Neural progenitor cell (in vitro differentiated cells): ENCODE measurements at regions not wholly inside any gene's neighbourhood (a gene's known extent, or its start where the extent isn't known, plus 50 kb on each side); places are given as distances from the start of the nearest gene placed in this dataset.
"Not testable (repeated sequence)": the region's sequence is repeated elsewhere in the genome, so short reads cannot be mapped to it uniquely, and the experiment has no call there.

Source experiments
- DNase-seq: peaks from one replicate; pipeline ENCODE4 v3.0.0-alpha.2; 2016; ENCODE audit warnings: low spot score
- H2AFZ ChIP-seq: fragments of 200-600 bp; sonication (generic); replicated peaks from 2 replicates; pipeline ENCODE4 v1.6.1; 2016; ENCODE audit warnings: antibody characterized with exemption
- H3F3A ChIP-seq: fragments of 200-600 bp; sonication (generic); 2 replicates; pipeline ENCODE4 v1.6.1; 2016; ENCODE audit warnings: antibody characterized with exemption, low read depth
- H3K27ac ChIP-seq: fragments of 200-600 bp; sonication (generic); 2 replicates; pipeline ENCODE4 v1.5.1; 2016; ENCODE audit warnings: mild to moderate bottlenecking
- H3K27me3 ChIP-seq: fragments of 200-600 bp; sonication (generic); 2 replicates; pipeline ENCODE4 v1.6.1; 2016; ENCODE audit warnings: mild to moderate bottlenecking, moderate library complexity
- H3K36me3 ChIP-seq: fragments of 200-600 bp; sonication (generic); 2 replicates; pipeline ENCODE4 v1.5.1; 2016
- H3K4me1 ChIP-seq: fragments of 200-600 bp; sonication (generic); 2 replicates; pipeline ENCODE4 v1.6.1; 2016; ENCODE audit warnings: mixed run types
- H3K4me2 ChIP-seq: fragments of 200-600 bp; sonication (generic); 2 replicates; pipeline ENCODE4 v1.6.1; 2016
- H3K4me3 ChIP-seq: fragments of 200-600 bp; sonication (generic); 2 replicates; pipeline ENCODE4 v1.5.1; 2016
- H3K79me2 ChIP-seq: fragments of 200-600 bp; sonication (generic); 2 replicates; pipeline ENCODE4 v1.6.1; 2016; ENCODE audit warnings: low read depth
- H3K9ac ChIP-seq: fragments of 200-600 bp; sonication (generic); 2 replicates; pipeline ENCODE4 v1.6.1; 2016
- H3K9me3 ChIP-seq: fragments of 200-600 bp; sonication (generic); 2 replicates; pipeline ENCODE4 v1.5.1; 2016; ENCODE audit warnings: low read depth
- H4K20me1 ChIP-seq: fragments of 200-600 bp; sonication (generic); 2 replicates; pipeline ENCODE4 v1.6.1; 2016; ENCODE audit warnings: low read depth
- H3K27ac Mint-ChIP-seq: 3 replicates; pipeline ENCODE4 v1.8.0; 2021; ENCODE audit warnings: mixed read lengths
- H3K27me3 Mint-ChIP-seq: 2 replicates; pipeline ENCODE4 v1.8.0; 2022; ENCODE audit warnings: low read depth, mild to moderate bottlenecking, inconsistent platforms, moderate library complexity, mixed read lengths; ENCODE audit not compliant: insufficient read depth
- H3K36me3 Mint-ChIP-seq: 3 replicates; pipeline ENCODE4 v1.8.0; 2021; ENCODE audit warnings: mixed read lengths
- H3K4me1 Mint-ChIP-seq: 3 replicates; pipeline ENCODE4 v1.8.0; 2021; ENCODE audit warnings: mixed read lengths
- H3K4me3 Mint-ChIP-seq: 3 replicates; pipeline ENCODE4 v1.8.0; 2021; ENCODE audit warnings: mild to moderate bottlenecking, moderate library complexity, mixed read lengths
- H3K9me3 Mint-ChIP-seq: 3 replicates; pipeline ENCODE4 v1.8.0; 2020; ENCODE audit warnings: mixed read lengths
- EZH2 ChIP-seq: fragments of 200-600 bp; sonication (generic); IDR thresholded peaks from 2 replicates; pipeline ENCODE4 v1.6.1; 2017; ENCODE audit warnings: antibody characterized with exemption, mild to moderate bottlenecking, moderate library complexity
- EZH2phosphoT487 ChIP-seq: fragments of 200-600 bp; sonication (generic); IDR thresholded peaks from 2 replicates; pipeline ENCODE4 v1.6.1; 2017; ENCODE audit warnings: antibody characterized with exemption
- TF ChIP-seq, protein P1 (sequence below): fragments of 200-600 bp; sonication (generic); IDR thresholded peaks from 2 replicates; pipeline ENCODE4 v1.5.1; 2017; ENCODE audit warnings: antibody characterized with exemption, mild to moderate bottlenecking

DNA sequence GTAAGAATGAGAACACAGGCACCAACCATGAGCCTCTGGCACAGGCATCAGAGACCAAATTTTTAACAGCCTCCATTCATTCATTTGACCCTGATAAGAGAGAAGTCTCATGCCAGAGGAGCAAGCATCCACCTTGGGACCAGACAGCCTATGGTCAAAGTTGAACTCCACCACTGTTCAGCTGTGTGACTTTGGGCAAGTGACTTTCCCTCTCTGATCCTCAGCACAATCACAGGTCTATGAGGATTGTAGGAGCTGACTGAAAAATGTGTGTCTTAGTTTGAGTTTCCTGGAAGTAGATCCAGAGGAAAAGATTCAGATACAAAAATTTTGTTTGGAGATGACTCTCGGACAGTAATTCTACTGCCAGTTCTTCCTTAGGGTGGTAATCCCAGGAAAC lies 645.1 kb upstream of the DEFB115 start:
- no peaks in the 10 kb centered on the region for H4K20me1 ChIP-seq
- no peaks in the 10 kb centered on the region for H3K36me3 ChIP-seq
- no peak overlapping the region for H3K27ac ChIP-seq
- peaks cover 4% of the 10 kb centered on the region for H3K27me3 Mint-ChIP-seq
- no peak overlapping the region for H3K4me3 ChIP-seq
- TF ChIP-seq EZH2 = no peak
- TF ChIP-seq, protein P1, sequence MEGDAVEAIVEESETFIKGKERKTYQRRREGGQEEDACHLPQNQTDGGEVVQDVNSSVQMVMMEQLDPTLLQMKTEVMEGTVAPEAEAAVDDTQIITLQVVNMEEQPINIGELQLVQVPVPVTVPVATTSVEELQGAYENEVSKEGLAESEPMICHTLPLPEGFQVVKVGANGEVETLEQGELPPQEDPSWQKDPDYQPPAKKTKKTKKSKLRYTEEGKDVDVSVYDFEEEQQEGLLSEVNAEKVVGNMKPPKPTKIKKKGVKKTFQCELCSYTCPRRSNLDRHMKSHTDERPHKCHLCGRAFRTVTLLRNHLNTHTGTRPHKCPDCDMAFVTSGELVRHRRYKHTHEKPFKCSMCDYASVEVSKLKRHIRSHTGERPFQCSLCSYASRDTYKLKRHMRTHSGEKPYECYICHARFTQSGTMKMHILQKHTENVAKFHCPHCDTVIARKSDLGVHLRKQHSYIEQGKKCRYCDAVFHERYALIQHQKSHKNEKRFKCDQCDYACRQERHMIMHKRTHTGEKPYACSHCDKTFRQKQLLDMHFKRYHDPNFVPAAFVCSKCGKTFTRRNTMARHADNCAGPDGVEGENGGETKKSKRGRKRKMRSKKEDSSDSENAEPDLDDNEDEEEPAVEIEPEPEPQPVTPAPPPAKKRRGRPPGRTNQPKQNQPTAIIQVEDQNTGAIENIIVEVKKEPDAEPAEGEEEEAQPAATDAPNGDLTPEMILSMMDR = no peak
- no peak for TF ChIP-seq EZH2phosphoT487
- no peak overlapping the region for H3K4me3 Mint-ChIP-seq
- peaks cover 61% of the 10 kb centered on the region for H3K9me3 Mint-ChIP-seq
- no peaks in the 10 kb centered on the region for H3K79me2 ChIP-seq
- no peaks in the 10 kb centered on the region for H3K27me3 ChIP-seq
- no peak overlapping the region for H3K27ac Mint-ChIP-seq
- no peaks in the 10 kb centered on the region for H3F3A ChIP-seq
- no peak overlapping the region for H3K4me2 ChIP-seq
- peaks cover 7% of the 10 kb centered on the region for H3K9me3 ChIP-seq
- DNase-seq = no peak
- H3K4me1 Mint-ChIP-seq = no peaks in the 10 kb centered on the region
- no peaks in the 10 kb centered on the region for H3K4me1 ChIP-seq
- no peak overlapping the region for H3K9ac ChIP-seq
- no peaks in the 10 kb centered on the region for H3K36me3 Mint-ChIP-seq
- no peak overlapping the region for H2AFZ ChIP-seq

DNA sequence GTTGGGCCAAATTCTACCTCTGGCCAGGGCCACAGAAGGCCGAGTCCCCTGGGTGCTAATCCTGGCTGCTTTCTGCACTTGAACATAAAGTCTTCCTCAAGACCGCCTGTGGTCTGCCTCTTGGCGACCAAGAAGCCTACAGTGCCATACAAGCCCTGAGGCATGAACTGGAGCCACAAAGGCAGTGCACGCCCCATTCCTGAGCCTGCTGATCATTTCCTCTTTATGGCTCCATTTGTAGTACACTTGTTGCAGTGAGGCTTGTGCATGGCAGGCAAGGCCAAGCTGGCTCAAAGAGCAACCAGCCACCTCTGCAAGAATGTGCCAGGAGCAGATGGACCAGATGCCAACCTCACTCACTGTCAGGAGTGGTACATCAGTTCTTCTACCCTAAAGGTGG lies 636.1 kb upstream of the DEFB115 start:
- H3K4me2 ChIP-seq = not testable (repeated sequence)

DNA sequence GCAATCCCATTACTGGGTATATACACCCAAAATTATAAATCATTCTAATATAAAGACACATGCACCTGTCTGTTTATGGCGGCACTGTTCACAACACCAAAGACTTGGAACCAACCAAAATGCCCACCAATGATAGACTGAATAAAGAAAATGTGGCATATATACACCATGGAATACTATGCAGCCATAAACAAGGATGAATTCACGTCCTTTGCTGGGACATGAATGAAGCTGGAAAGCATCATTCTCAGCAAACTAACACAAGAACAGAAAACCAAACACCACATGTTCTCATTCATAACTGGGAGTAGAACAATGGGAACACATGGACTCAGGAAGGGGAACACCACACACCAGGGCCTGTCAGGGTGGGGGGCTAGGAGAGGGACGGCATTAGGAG lies 633.2 kb upstream of the DEFB115 start:
- H3K9ac ChIP-seq, H2AFZ ChIP-seq, H3K4me2 ChIP-seq, H4K20me1 ChIP-seq, H3K4me1 ChIP-seq, H3K36me3 ChIP-seq, H3K9me3 ChIP-seq, H3K4me3 ChIP-seq, H3K27ac ChIP-seq, H3K36me3 Mint-ChIP-seq, H3K79me2 ChIP-seq, H3K4me3 Mint-ChIP-seq, DNase-seq, H3F3A ChIP-seq, H3K27me3 ChIP-seq, H3K4me1 Mint-ChIP-seq, H3K27ac Mint-ChIP-seq, H3K27me3 Mint-ChIP-seq: not testable (repeated sequence)
- H3K9me3 Mint-ChIP-seq = peaks cover 44% of the 10 kb centered on the region

More for the DNA sequence above, 636.1 kb upstream of the DEFB115 start:
- peaks cover 40% of the 10 kb centered on the region for H3K9me3 Mint-ChIP-seq
- H2AFZ ChIP-seq, DNase-seq, H3K4me3 Mint-ChIP-seq, H3K27ac Mint-ChIP-seq, H3K36me3 Mint-ChIP-seq, H3K4me3 ChIP-seq, H3K27me3 Mint-ChIP-seq, H3K27me3 ChIP-seq, H3K9me3 ChIP-seq, H3K27ac ChIP-seq, H3K4me1 ChIP-seq, H3K9ac ChIP-seq, H4K20me1 ChIP-seq, H3F3A ChIP-seq, H3K4me1 Mint-ChIP-seq, H3K79me2 ChIP-seq, H3K36me3 ChIP-seq: not testable (repeated sequence)

DNA sequence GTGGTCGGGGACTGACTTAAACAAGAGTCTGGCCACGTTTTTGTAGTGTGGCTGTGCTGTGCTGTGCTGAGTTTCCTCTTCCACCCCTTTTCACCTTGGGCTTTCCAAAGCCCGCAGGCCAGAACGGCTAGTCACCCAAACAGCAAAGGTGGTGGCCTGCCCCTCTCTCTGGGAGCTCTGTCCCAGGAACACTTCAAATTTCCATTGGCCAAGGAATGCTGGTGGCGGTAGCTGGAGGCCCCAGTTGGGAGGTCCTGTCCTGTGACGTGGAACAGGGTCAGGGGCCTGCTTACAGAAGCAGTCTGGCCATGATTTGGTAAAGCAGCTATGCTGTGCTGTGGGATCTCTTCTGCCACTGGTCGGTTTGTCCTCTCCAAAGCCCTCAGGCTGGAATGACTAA lies 628.1 kb upstream of the DEFB115 start:
- H3K4me1 Mint-ChIP-seq = not testable (repeated sequence)

DNA sequence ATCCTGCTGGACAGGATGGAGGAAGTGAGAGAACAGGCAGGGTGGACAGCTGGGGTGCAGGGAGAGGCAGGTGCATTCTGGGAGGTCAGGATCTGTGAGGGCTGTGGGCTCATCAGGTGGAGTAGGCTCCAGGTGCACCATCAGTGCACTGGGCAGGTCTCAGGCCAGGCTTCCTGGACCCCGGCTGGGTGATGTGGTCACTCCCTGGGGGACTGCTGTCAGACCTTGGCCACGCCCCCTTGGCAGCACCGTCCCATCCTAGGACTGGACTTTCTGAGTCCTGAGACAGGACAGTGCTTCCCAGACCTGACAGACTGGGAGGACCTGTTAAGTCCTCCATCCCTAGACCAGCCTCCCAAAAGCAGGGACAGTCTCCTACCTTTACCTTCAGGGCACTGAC lies 626.7 kb upstream of the DEFB115 start:
- Histone ChIP-seq H4K20me1 (no peaks in the 10 kb centered on the region), H3K9ac (no peak overlapping the region), H3F3A (no peaks in the 10 kb centered on the region), H3K36me3 (no peaks in the 10 kb centered on the region), H2AFZ (no peak overlapping the region), H3K4me3 (no peak overlapping the region), H3K9me3 (peaks cover 3% of the 10 kb centered on the region), H3K27ac (no peak overlapping the region), H3K79me2 (no peaks in the 10 kb centered on the region), H3K4me1 (no peaks in the 10 kb centered on the region), H3K4me2 (no peak overlapping the region), H3K27me3 (no peaks in the 10 kb centered on the region)
- no peaks in the 10 kb centered on the region for H3K36me3 Mint-ChIP-seq
- no peak for DNase-seq
- H3K27ac Mint-ChIP-seq = no peak overlapping the region
- peaks cover 76% of the 10 kb centered on the region for H3K9me3 Mint-ChIP-seq
- no peaks in the 10 kb centered on the region for H3K4me1 Mint-ChIP-seq
- no peak overlapping the region for H3K4me3 Mint-ChIP-seq
- TF ChIP-seq, protein P1 = no peak
- no peak for TF ChIP-seq EZH2phosphoT487
- peaks cover 8% of the 10 kb centered on the region for H3K27me3 Mint-ChIP-seq

More for the DNA sequence above, 628.1 kb upstream of the DEFB115 start:
- H3K9me3 ChIP-seq, H3K9ac ChIP-seq, H2AFZ ChIP-seq, H3K36me3 Mint-ChIP-seq, H3K4me2 ChIP-seq, H3K27me3 Mint-ChIP-seq, H3K4me1 ChIP-seq, H3K79me2 ChIP-seq, H3K27ac Mint-ChIP-seq, H3K4me3 ChIP-seq, H3K27me3 ChIP-seq, H3K27ac ChIP-seq, H3K36me3 ChIP-seq, H3K4me3 Mint-ChIP-seq, DNase-seq, H4K20me1 ChIP-seq, H3F3A ChIP-seq: not testable (repeated sequence)
- peaks cover 64% of the 10 kb centered on the region for H3K9me3 Mint-ChIP-seq

DNA sequence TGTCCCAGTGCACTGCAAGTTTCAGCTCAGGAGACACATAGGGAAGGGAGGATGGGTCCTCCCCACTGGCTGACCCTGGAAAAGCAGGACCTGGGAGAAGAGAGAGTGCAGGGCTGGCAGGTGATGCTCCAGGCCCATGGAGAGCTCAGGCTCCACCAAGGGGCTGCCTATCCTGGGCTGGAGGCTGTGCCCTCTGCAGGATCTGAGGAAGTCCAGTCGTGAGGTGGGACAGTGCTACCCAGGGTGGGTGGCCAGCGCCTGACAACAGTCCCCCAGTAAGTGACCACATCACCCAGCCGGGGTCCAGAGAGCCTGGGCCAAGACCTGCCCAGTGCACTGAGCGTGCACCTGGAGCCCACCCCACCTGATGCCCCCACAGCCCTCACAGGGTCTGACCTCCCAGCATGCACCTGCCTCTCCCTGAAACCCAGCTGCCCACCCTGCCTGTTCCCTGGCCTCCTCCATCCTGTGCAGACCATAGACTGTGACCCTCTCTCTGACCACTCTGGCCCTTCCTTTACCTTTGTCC lies 626.1 kb upstream of the DEFB115 start:
- H3K4me3 Mint-ChIP-seq, H2AFZ ChIP-seq, H4K20me1 ChIP-seq, H3K27me3 ChIP-seq, H3F3A ChIP-seq, H3K27me3 Mint-ChIP-seq, H3K36me3 Mint-ChIP-seq, H3K4me2 ChIP-seq, DNase-seq, H3K36me3 ChIP-seq, H3K79me2 ChIP-seq, H3K4me3 ChIP-seq, H3K27ac ChIP-seq, H3K4me1 Mint-ChIP-seq, H3K27ac Mint-ChIP-seq, H3K9ac ChIP-seq, H3K9me3 ChIP-seq, H3K4me1 ChIP-seq: not testable (repeated sequence)
- H3K9me3 Mint-ChIP-seq = peaks cover 74% of the 10 kb centered on the region

DNA sequence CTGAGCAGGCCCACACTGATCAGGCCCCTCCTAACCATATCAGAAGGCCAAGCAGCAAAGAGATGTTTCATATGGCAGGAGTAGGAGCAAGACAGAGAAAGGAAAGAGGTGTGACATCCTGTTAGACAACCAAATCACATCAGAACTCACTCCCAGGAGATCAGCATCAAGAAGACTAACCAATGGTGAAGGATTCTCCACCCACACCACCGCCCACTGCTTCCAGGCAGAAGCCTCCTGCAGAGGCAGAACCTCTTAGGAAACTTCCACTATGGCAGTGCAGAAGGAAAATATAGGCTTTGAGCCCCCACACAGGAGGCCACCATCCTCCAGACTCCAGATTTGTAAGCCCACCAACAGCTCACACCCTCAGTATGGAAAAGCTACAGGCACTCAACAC lies 624.7 kb upstream of the DEFB115 start:
- not testable (repeated sequence) for H3F3A ChIP-seq, H3K4me2 ChIP-seq, H2AFZ ChIP-seq, H3K79me2 ChIP-seq, H4K20me1 ChIP-seq, H3K4me1 ChIP-seq, H3K27me3 Mint-ChIP-seq, H3K27ac ChIP-seq, H3K36me3 Mint-ChIP-seq, H3K4me3 ChIP-seq, H3K27ac Mint-ChIP-seq, H3K9me3 ChIP-seq, H3K4me3 Mint-ChIP-seq, H3K4me1 Mint-ChIP-seq, H3K9ac ChIP-seq, H3K36me3 ChIP-seq, DNase-seq, H3K27me3 ChIP-seq
- H3K9me3 Mint-ChIP-seq = peaks cover 69% of the 10 kb centered on the region
